Mesothelial cell of epicardium (in vitro differentiated cells): ENCODE measurements at regions not wholly inside any gene's neighbourhood (a gene's known extent, or its start where the extent isn't known, plus 50 kb on each side); places are given as distances from the start of the nearest gene placed in this dataset.

Experiments
- DNase-seq, 2 experiments: peaks; one replicate each; pipeline ENCODE4 v3.0.0; 2021; ENCODE audit warnings: low spot score in 2 of 2; ENCODE audit not compliant: unreplicated experiment in 2 of 2
- H3K27ac Mint-ChIP-seq: 2 replicates; pipeline ENCODE4 v1.8.0; 2021; ENCODE audit warnings: mixed read lengths
- H3K27me3 Mint-ChIP-seq: 2 replicates; pipeline ENCODE4 v1.8.0; 2021; ENCODE audit warnings: low read depth, mixed read lengths
- H3K36me3 Mint-ChIP-seq: 2 replicates; pipeline ENCODE4 v1.8.0; 2021; ENCODE audit warnings: mixed read lengths
- H3K4me1 Mint-ChIP-seq: 2 replicates; pipeline ENCODE4 v1.8.0; 2021; ENCODE audit warnings: mixed read lengths
- H3K4me3 Mint-ChIP-seq: 2 replicates; pipeline ENCODE4 v1.8.0; 2021; ENCODE audit warnings: mild to moderate bottlenecking, moderate library complexity, mixed read lengths
- H3K9me3 Mint-ChIP-seq: 2 replicates; pipeline ENCODE4 v1.8.0; 2021; ENCODE audit warnings: mixed read lengths
- CTCF ChIP-seq: fragments of 200-600 bp; sonication (generic); IDR thresholded peaks from one replicate; pipeline ENCODE4 v1.5.0; 2021; ENCODE audit warnings: antibody characterized with exemption; ENCODE audit not compliant: unreplicated experiment

- Mint-ChIP-seq H3K27ac (no peak overlapping the region), H3K27me3 (peaks cover 67% of the 10 kb centered on the region), H3K36me3 (no peaks in the 10 kb centered on the region), H3K9me3 (no peaks in the 10 kb centered on the region), H3K4me3 (no peak overlapping the region), H3K4me1 (peaks cover 14% of the 10 kb centered on the region)
- no peak for TF ChIP-seq CTCF
- DNase-seq: no peak
Observed at GRCh38 chr16:13645601-13646245, 274.2 kb upstream of the ERCC4 start.

GRCh38 chr16:13660807-13661206, 259.1 kb upstream of the ERCC4 start:
- H3K27me3 Mint-ChIP-seq: peaks cover 50% of the 10 kb centered on the region
- no peaks in the 10 kb centered on the region for H3K4me1 Mint-ChIP-seq
- no peak overlapping the region for H3K27ac Mint-ChIP-seq
- no peak overlapping the region for H3K4me3 Mint-ChIP-seq
- DNase-seq: no peak
- TF ChIP-seq CTCF: no peak
- H3K36me3 Mint-ChIP-seq: no peaks in the 10 kb centered on the region
- H3K9me3 Mint-ChIP-seq: peaks cover 5% of the 10 kb centered on the region

GRCh38 chr16:13665876-13666275, 254.1 kb upstream of the ERCC4 start:
- Mint-ChIP-seq H3K4me3 (no peak overlapping the region), H3K36me3 (no peaks in the 10 kb centered on the region), H3K27ac (no peak overlapping the region), H3K27me3 (peaks cover 55% of the 10 kb centered on the region), H3K4me1 (no peaks in the 10 kb centered on the region), H3K9me3 (peaks cover 4% of the 10 kb centered on the region)
- TF ChIP-seq CTCF: no peak
- DNase-seq: no peak

GRCh38 chr16:13672196-13672595, 247.8 kb upstream of the ERCC4 start:
- peaks cover 13% of the 10 kb centered on the region for H3K9me3 Mint-ChIP-seq
- H3K27me3 Mint-ChIP-seq: peaks cover 19% of the 10 kb centered on the region
- H3K4me1 Mint-ChIP-seq: no peaks in the 10 kb centered on the region
- DNase-seq: no peak
- TF ChIP-seq CTCF: no peak
- H3K4me3 Mint-ChIP-seq: no peak overlapping the region
- H3K27ac Mint-ChIP-seq: no peak overlapping the region
- no peaks in the 10 kb centered on the region for H3K36me3 Mint-ChIP-seq

- H3K4me1 Mint-ChIP-seq: no peaks in the 10 kb centered on the region
- H3K36me3 Mint-ChIP-seq: no peaks in the 10 kb centered on the region
- peaks cover 27% of the 10 kb centered on the region for H3K27me3 Mint-ChIP-seq
- no peak for DNase-seq
- no peak for TF ChIP-seq CTCF
- no peak overlapping the region for H3K4me3 Mint-ChIP-seq
- H3K27ac Mint-ChIP-seq: no peak overlapping the region
- H3K9me3 Mint-ChIP-seq: peaks cover 5% of the 10 kb centered on the region
Observed at GRCh38 chr16:13680021-13680889, 239.7 kb upstream of the ERCC4 start.
